Hepatocyte (in vitro differentiated cells): ENCODE measurements at regions not wholly inside any gene's neighbourhood (a gene's known extent, or its start where the extent isn't known, plus 50 kb on each side); places are given as distances from the start of the nearest gene placed in this dataset.

Source experiments
- DNase-seq: peaks from one replicate; pipeline ENCODE4 v3.0.0-alpha.2; 2016; ENCODE audit warnings: low spot score
- H2AFZ ChIP-seq: fragments of 200-600 bp; sonication (generic); 2 replicates; pipeline ENCODE4 v1.6.0; 2016; ENCODE audit warnings: antibody characterized with exemption, mild to moderate bottlenecking
- H3K27ac ChIP-seq: fragments of 200-600 bp; sonication (generic); 2 replicates; pipeline ENCODE4 v1.5.1; 2016; ENCODE audit warnings: mild to moderate bottlenecking
- H3K27me3 ChIP-seq: fragments of 200-600 bp; sonication (generic); 2 replicates; pipeline ENCODE4 v1.6.1; 2016
- H3K36me3 ChIP-seq: fragments of 200-600 bp; sonication (generic); replicated peaks from 2 replicates; pipeline ENCODE4 v1.5.1; 2016; ENCODE audit warnings: low read depth; ENCODE audit not compliant: insufficient read depth
- H3K4me1 ChIP-seq: fragments of 200-600 bp; sonication (generic); 2 replicates; pipeline ENCODE4 v1.5.1; 2016; ENCODE audit warnings: mild to moderate bottlenecking, moderate library complexity; ENCODE audit not compliant: insufficient read depth
- H3K4me2 ChIP-seq: fragments of 200-600 bp; sonication (generic); 2 replicates; pipeline ENCODE4 v1.6.0; 2016
- H3K4me3 ChIP-seq: fragments of 200-600 bp; sonication (generic); 2 replicates; pipeline ENCODE4 v1.5.1; 2016; ENCODE audit warnings: mild to moderate bottlenecking
- H3K79me2 ChIP-seq: fragments of 200-600 bp; sonication (generic); 2 replicates; pipeline ENCODE4 v1.6.0; 2017; ENCODE audit warnings: mild to moderate bottlenecking
- H3K9me2 ChIP-seq: fragments of 200-600 bp; sonication (generic); replicated peaks from 2 replicates; pipeline ENCODE4 v1.6.0; 2017; ENCODE audit warnings: mild to moderate bottlenecking; ENCODE audit not compliant: insufficient read depth
- H3K9me3 ChIP-seq: fragments of 200-600 bp; sonication (generic); 2 replicates; pipeline ENCODE4 v1.5.1; 2016; ENCODE audit warnings: low read depth, mild to moderate bottlenecking
- H4K20me1 ChIP-seq: fragments of 200-600 bp; sonication (generic); 2 replicates; pipeline ENCODE4 v1.6.0; 2016; ENCODE audit warnings: mild to moderate bottlenecking; ENCODE audit not compliant: insufficient read depth, poor library complexity, severe bottlenecking
- CTCF ChIP-seq: fragments of 200-600 bp; sonication (generic); IDR thresholded peaks from 2 replicates; pipeline ENCODE4 v1.5.1; 2016; ENCODE audit warnings: antibody characterized with exemption, mild to moderate bottlenecking; ENCODE audit not compliant: poor library complexity
- EZH2 ChIP-seq: fragments of 200-600 bp; sonication (generic); IDR thresholded peaks from 2 replicates; pipeline ENCODE4 v1.6.1; 2016; ENCODE audit warnings: antibody characterized with exemption, mild to moderate bottlenecking, borderline replicate concordance
- EZH2phosphoT487 ChIP-seq: fragments of 200-600 bp; sonication (generic); IDR thresholded peaks from one replicate; pipeline ENCODE4 v1.6.1; 2018; ENCODE audit warnings: antibody characterized with exemption, mild to moderate bottlenecking, low read depth, moderate library complexity; ENCODE audit not compliant: unreplicated experiment, severe bottlenecking
- WGBS: methylation state at CpG from one replicate; pipeline ENCODE4 v1.1.6; 2016; ENCODE audit warnings: low lambda C conversion rate; ENCODE audit errors: missing lambda C conversion rate; 5-methylcytosine and 5-hydroxymethylcytosine counted together

- H3K4me3 ChIP-seq, result no peak overlapping the region
These were observed 685.1 kb downstream of the DTWD2 start for GRCh38 chr5:118303296-118303695.

GRCh38 chr5:118302786-118303185, 685.6 kb downstream of the DTWD2 start:
- WGBS, result 91% methylated on average over 1 of the region's 1 CpG
- H3K4me2 ChIP-seq, result no peak overlapping the region

More at GRCh38 chr5:118303296-118303695, 685.1 kb downstream of the DTWD2 start:
- no peak overlapping the region for H2AFZ ChIP-seq
- no peak overlapping the region for H3K4me2 ChIP-seq
- no peaks in the 10 kb centered on the region for H4K20me1 ChIP-seq
- TF ChIP-seq EZH2 (no peak), CTCF (no peak), EZH2phosphoT487 (no peak)
- H3K79me2 ChIP-seq, result no peaks in the 10 kb centered on the region
- no peaks in the 10 kb centered on the region for H3K4me1 ChIP-seq
- H3K36me3 ChIP-seq, result no peaks in the 10 kb centered on the region
- 80% methylated on average over 2 of the region's 2 CpGs for WGBS
- no peaks in the 10 kb centered on the region for H3K9me2 ChIP-seq
- H3K27me3 ChIP-seq, result no peaks in the 10 kb centered on the region
- H3K9me3 ChIP-seq, result no peaks in the 10 kb centered on the region
- no peak overlapping the region for H3K27ac ChIP-seq
- no peak for DNase-seq

GRCh38 chr5:118301696-118302095, 686.7 kb downstream of the DTWD2 start:
- WGBS, result 72% methylated on average over 3 of the region's 3 CpGs
- Histone ChIP-seq H4K20me1 (no peaks in the 10 kb centered on the region), H3K27ac (no peak overlapping the region), H2AFZ (no peak overlapping the region), H3K27me3 (no peaks in the 10 kb centered on the region), H3K9me2 (no peaks in the 10 kb centered on the region), H3K36me3 (no peaks in the 10 kb centered on the region), H3K4me2 (no peak overlapping the region), H3K4me3 (no peak overlapping the region), H3K79me2 (no peaks in the 10 kb centered on the region), H3K4me1 (no peaks in the 10 kb centered on the region), H3K9me3 (no peaks in the 10 kb centered on the region)
- no peak for TF ChIP-seq EZH2
- no peak for TF ChIP-seq EZH2phosphoT487
- no peak for TF ChIP-seq CTCF
- DNase-seq, result no peak

More at GRCh38 chr5:118302786-118303185, 685.6 kb downstream of the DTWD2 start:
- H3K27me3 ChIP-seq, result no peaks in the 10 kb centered on the region
- no peak overlapping the region for H3K4me3 ChIP-seq
- no peak overlapping the region for H3K27ac ChIP-seq
- no peaks in the 10 kb centered on the region for H3K9me3 ChIP-seq
- no peak overlapping the region for H2AFZ ChIP-seq
- H3K36me3 ChIP-seq, result no peaks in the 10 kb centered on the region
- H4K20me1 ChIP-seq, result no peaks in the 10 kb centered on the region
- no peaks in the 10 kb centered on the region for H3K9me2 ChIP-seq
- no peaks in the 10 kb centered on the region for H3K4me1 ChIP-seq
- no peak for DNase-seq
- no peaks in the 10 kb centered on the region for H3K79me2 ChIP-seq
- TF ChIP-seq CTCF, result no peak
- no peak for TF ChIP-seq EZH2phosphoT487
- TF ChIP-seq EZH2, result no peak

GRCh38 chr5:118295045-118295444, 693.3 kb downstream of the DTWD2 start:
- Histone ChIP-seq H3K4me1 (no peaks in the 10 kb centered on the region), H3K9me3 (no peaks in the 10 kb centered on the region), H4K20me1 (no peaks in the 10 kb centered on the region), H3K4me3 (no peak overlapping the region), H3K27ac (no peak overlapping the region), H3K27me3 (no peaks in the 10 kb centered on the region), H3K9me2 (no peaks in the 10 kb centered on the region), H3K4me2 (no peak overlapping the region), H2AFZ (no peak overlapping the region), H3K79me2 (no peaks in the 10 kb centered on the region), H3K36me3 (no peaks in the 10 kb centered on the region)
- no peak for DNase-seq
- TF ChIP-seq EZH2 (no peak), EZH2phosphoT487 (no peak), CTCF (no peak)
- 59% methylated on average over 5 of the region's 5 CpGs for WGBS
